Activated T-helper 17 cell treated with anti-CD3 and anti-CD28 coated beads, Interleukin-2, amount 50 U/mL, for 72 hours (primary cell): ENCODE measurements at regions not wholly inside any gene's neighbourhood (a gene's known extent, or its start where the extent isn't known, plus 50 kb on each side); places are given as distances from the start of the nearest gene placed in this dataset.

Source experiments
- ATAC-seq: fragments of 150-1000 bp; cut with Tn5 transposase; replicated peaks from 2 replicates; pipeline ENCODE4 v1.10.0; 2021; ENCODE audit warnings: mild to moderate bottlenecking, moderate library complexity
- H3K27ac Mint-ChIP-seq: one replicate; pipeline ENCODE4 v1.8.0; 2022; ENCODE audit warnings: mixed read lengths
- H3K27me3 Mint-ChIP-seq: one replicate; pipeline ENCODE4 v1.8.0; 2022; ENCODE audit warnings: mixed read lengths
- H3K36me3 Mint-ChIP-seq: one replicate; pipeline ENCODE4 v1.8.0; 2022; ENCODE audit warnings: low read depth, mild to moderate bottlenecking, mixed read lengths
- H3K4me1 Mint-ChIP-seq: one replicate; pipeline ENCODE4 v1.8.0; 2022; ENCODE audit warnings: mixed read lengths
- H3K4me3 Mint-ChIP-seq: one replicate; pipeline ENCODE4 v1.8.0; 2022; ENCODE audit warnings: mild to moderate bottlenecking, mixed read lengths
- H3K9me3 Mint-ChIP-seq: one replicate; pipeline ENCODE4 v1.8.0; 2022; ENCODE audit warnings: mixed read lengths

DNA sequence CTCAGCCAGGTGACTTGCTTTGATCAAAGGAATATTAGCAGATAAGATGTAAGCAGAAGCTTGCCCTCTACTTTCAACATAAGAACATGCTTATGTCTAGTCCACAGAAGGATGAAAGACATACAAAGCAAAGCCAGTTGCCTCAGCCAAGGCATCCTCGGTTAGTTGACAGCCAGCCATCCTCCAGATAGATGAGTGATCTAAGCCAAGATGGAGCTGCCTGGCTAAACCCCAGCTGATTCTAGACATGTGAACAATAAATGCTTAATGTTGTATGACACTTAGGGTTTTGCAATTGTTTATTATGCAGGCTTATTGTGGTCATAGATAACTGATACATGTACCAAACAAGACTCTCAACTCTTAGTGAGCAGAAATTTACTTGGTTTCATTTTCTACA, 157.6 kb upstream of the TMTC2 start:
- Mint-ChIP-seq H3K27me3 (peaks cover 4% of the 10 kb centered on the region), H3K4me1 (no peaks in the 10 kb centered on the region), H3K4me3 (no peak overlapping the region), H3K27ac (no peak overlapping the region), H3K9me3 (no peaks in the 10 kb centered on the region), H3K36me3 (no peaks in the 10 kb centered on the region)
- ATAC-seq: no peak

DNA sequence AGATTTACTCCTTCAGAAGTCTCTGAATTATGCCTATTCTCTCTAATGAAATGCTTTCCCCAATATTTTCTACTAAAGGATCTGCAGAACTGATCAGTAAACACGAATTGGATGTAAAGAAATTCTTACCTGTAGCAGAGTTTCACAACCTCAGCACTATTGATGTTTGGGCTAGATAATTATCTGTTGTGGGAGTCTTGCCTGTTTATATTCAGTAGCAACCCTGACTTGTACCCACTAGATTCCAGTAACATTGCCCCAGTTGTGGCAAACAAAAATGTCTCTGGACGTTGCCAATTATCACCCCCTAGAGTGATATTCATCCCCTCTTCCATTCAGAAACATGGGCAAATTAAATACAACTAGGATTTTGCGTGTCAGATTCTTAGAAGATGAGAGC, 156.8 kb upstream of the TMTC2 start:
- Mint-ChIP-seq H3K9me3 (no peaks in the 10 kb centered on the region), H3K4me3 (no peak overlapping the region), H3K4me1 (no peaks in the 10 kb centered on the region), H3K36me3 (no peaks in the 10 kb centered on the region), H3K27me3 (no peaks in the 10 kb centered on the region), H3K27ac (no peak overlapping the region)
- no peak for ATAC-seq

DNA sequence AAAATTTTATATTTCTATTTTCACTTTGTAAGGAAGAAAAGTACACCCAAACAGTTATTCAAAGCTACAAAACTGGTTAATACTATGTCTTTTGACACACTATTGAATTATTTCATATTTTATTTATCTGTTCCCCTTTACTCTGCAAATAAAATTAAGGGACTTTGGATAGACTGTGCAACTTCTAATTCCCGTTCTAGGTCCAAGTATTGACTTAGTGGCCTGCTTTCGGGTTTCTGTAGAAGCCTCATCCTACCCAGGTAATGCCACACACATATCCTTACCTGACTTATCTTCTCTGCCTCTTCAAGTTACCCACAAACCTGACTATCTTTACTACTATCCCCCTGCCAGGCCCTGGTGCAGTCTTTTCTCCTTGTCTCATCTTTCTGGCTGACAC, 156.3 kb upstream of the TMTC2 start:
- no peak overlapping the region for H3K27ac Mint-ChIP-seq
- H3K36me3 Mint-ChIP-seq: no peaks in the 10 kb centered on the region
- no peak overlapping the region for H3K4me3 Mint-ChIP-seq
- H3K4me1 Mint-ChIP-seq: no peaks in the 10 kb centered on the region
- no peak for ATAC-seq
- no peaks in the 10 kb centered on the region for H3K9me3 Mint-ChIP-seq
- H3K27me3 Mint-ChIP-seq: no peaks in the 10 kb centered on the region

GRCh38 chr12:82533341-82533740, 153.4 kb upstream of the TMTC2 start:
- Mint-ChIP-seq H3K4me1 (no peaks in the 10 kb centered on the region), H3K27ac (no peak overlapping the region), H3K27me3 (no peaks in the 10 kb centered on the region), H3K9me3 (no peaks in the 10 kb centered on the region), H3K36me3 (no peaks in the 10 kb centered on the region), H3K4me3 (no peak overlapping the region)
- no peak for ATAC-seq

- no peak for ATAC-seq
- Mint-ChIP-seq H3K4me3 (no peak overlapping the region), H3K9me3 (peaks cover 12% of the 10 kb centered on the region), H3K4me1 (no peaks in the 10 kb centered on the region), H3K27me3 (no peaks in the 10 kb centered on the region), H3K36me3 (no peaks in the 10 kb centered on the region), H3K27ac (no peak overlapping the region)
These were observed 149.3 kb upstream of the TMTC2 start for GRCh38 chr12:82537436-82537835.

DNA sequence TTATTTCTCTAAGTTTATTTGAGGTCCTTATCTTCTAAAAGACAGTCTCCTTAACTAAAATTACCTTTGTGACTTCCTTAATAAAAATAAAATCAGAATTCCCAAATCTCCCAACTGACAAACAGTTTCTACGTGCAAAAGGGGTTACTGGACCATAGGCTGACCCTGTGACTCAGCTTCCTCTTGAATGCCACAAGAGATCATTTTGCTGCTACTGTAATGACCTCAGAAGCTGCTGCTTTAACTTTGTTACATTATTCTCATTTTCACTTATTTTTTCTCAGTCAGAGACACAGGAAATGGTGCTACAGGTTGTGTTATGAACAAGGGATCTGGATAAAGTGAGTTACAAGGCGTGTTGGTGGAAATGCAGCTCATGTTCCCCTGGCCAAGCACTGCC, 132.2 kb upstream of the TMTC2 start:
- Mint-ChIP-seq H3K36me3 (no peaks in the 10 kb centered on the region), H3K27me3 (no peaks in the 10 kb centered on the region), H3K4me1 (no peaks in the 10 kb centered on the region), H3K9me3 (peaks cover 3% of the 10 kb centered on the region), H3K27ac (no peak overlapping the region), H3K4me3 (no peak overlapping the region)
- ATAC-seq: no peak

- Mint-ChIP-seq H3K4me3 (no peak overlapping the region), H3K9me3 (no peaks in the 10 kb centered on the region), H3K27me3 (no peaks in the 10 kb centered on the region), H3K4me1 (no peaks in the 10 kb centered on the region), H3K36me3 (no peaks in the 10 kb centered on the region), H3K27ac (no peak overlapping the region)
- ATAC-seq: no peak
These were observed 131.0 kb upstream of the TMTC2 start for GRCh38 chr12:82555699-82556098.

DNA sequence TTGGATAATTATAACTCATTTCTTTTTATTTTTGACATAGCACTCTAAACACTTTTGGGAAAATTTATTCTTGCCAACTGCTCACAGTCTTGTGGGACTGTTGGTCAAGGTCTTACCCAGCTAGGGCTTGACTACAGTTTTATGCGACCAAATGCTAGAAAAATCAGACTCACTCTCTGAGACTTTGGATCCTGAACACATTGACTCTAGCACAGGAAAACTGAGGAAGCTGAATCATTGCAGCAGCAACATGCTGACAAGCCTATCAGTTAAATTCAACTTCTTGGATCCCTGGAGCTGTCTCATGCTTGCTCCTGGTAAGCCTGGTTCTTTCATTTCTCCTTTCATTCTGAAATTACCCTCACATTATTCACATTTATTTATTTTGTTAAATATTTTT, 120.7 kb upstream of the TMTC2 start:
- Mint-ChIP-seq H3K36me3 (no peaks in the 10 kb centered on the region), H3K27ac (no peak overlapping the region), H3K9me3 (no peaks in the 10 kb centered on the region), H3K27me3 (peaks cover 4% of the 10 kb centered on the region), H3K4me3 (no peak overlapping the region), H3K4me1 (no peaks in the 10 kb centered on the region)
- no peak for ATAC-seq

DNA sequence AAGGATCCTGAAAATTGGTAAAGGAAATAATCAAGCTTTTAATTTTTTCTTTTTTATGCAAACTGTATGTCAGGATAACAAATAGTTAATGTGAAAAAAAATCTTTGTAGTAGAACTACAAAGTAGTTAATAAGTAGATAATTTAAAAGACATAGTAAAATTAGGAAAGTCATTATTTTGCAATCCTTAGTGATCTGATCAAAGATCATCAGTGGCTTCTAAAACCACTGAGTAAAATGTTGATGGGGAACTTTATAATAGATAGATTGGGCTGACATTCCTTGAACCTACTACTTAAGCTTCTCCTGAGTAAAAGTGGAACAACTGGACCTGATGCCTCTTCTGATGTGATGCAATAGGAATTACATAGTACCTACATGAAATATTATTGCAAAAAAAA, 119.0 kb upstream of the TMTC2 start:
- H3K27me3 Mint-ChIP-seq: peaks cover 4% of the 10 kb centered on the region
- no peak for ATAC-seq
- no peaks in the 10 kb centered on the region for H3K4me1 Mint-ChIP-seq
- no peaks in the 10 kb centered on the region for H3K9me3 Mint-ChIP-seq
- H3K4me3 Mint-ChIP-seq: no peak overlapping the region
- no peak overlapping the region for H3K27ac Mint-ChIP-seq
- no peaks in the 10 kb centered on the region for H3K36me3 Mint-ChIP-seq

- Mint-ChIP-seq H3K36me3 (no peaks in the 10 kb centered on the region), H3K9me3 (no peaks in the 10 kb centered on the region), H3K4me1 (no peaks in the 10 kb centered on the region), H3K27ac (no peak overlapping the region), H3K4me3 (no peak overlapping the region), H3K27me3 (no peaks in the 10 kb centered on the region)
- ATAC-seq: no peak
These were observed 112.5 kb upstream of the TMTC2 start for GRCh38 chr12:82574191-82574590.

- Mint-ChIP-seq H3K4me3 (no peak overlapping the region), H3K27me3 (no peaks in the 10 kb centered on the region), H3K27ac (no peak overlapping the region), H3K4me1 (no peaks in the 10 kb centered on the region), H3K36me3 (no peaks in the 10 kb centered on the region), H3K9me3 (no peaks in the 10 kb centered on the region)
- no peak for ATAC-seq
These were observed 108.0 kb upstream of the TMTC2 start for GRCh38 chr12:82578725-82579124.

GRCh38 chr12:82583756-82584155, 103.0 kb upstream of the TMTC2 start:
- Mint-ChIP-seq H3K9me3 (peaks cover 18% of the 10 kb centered on the region), H3K36me3 (no peaks in the 10 kb centered on the region), H3K27me3 (no peaks in the 10 kb centered on the region), H3K4me1 (no peaks in the 10 kb centered on the region), H3K27ac (no peak overlapping the region), H3K4me3 (no peak overlapping the region)
- no peak for ATAC-seq

GRCh38 chr12:82593143-82593542, 93.6 kb upstream of the TMTC2 start:
- Mint-ChIP-seq H3K9me3 (peaks cover 9% of the 10 kb centered on the region), H3K27me3 (no peaks in the 10 kb centered on the region), H3K4me1 (no peaks in the 10 kb centered on the region), H3K36me3 (no peaks in the 10 kb centered on the region), H3K27ac (no peak overlapping the region), H3K4me3 (no peak overlapping the region)
- peak; percentile 48 for ATAC-seq

GRCh38 chr12:82593901-82594396, 92.8 kb upstream of the TMTC2 start:
- H3K4me3 Mint-ChIP-seq: no peak overlapping the region
- no peak for ATAC-seq

GRCh38 chr12:82595941-82596340, 90.8 kb upstream of the TMTC2 start:
- Mint-ChIP-seq H3K4me3 (no peak overlapping the region), H3K36me3 (no peaks in the 10 kb centered on the region), H3K9me3 (peaks cover 4% of the 10 kb centered on the region), H3K27ac (no peak overlapping the region), H3K27me3 (no peaks in the 10 kb centered on the region), H3K4me1 (no peaks in the 10 kb centered on the region)
- ATAC-seq: no peak

More at GRCh38 chr12:82593901-82594396, 92.8 kb upstream of the TMTC2 start:
- Mint-ChIP-seq H3K27ac (no peak overlapping the region), H3K27me3 (no peaks in the 10 kb centered on the region), H3K4me1 (no peaks in the 10 kb centered on the region), H3K9me3 (peaks cover 4% of the 10 kb centered on the region), H3K36me3 (no peaks in the 10 kb centered on the region)

GRCh38 chr12:82596483-82596882, 90.2 kb upstream of the TMTC2 start:
- Mint-ChIP-seq H3K4me3 (no peak overlapping the region), H3K9me3 (peaks cover 4% of the 10 kb centered on the region), H3K27me3 (no peaks in the 10 kb centered on the region), H3K4me1 (no peaks in the 10 kb centered on the region), H3K27ac (no peak overlapping the region), H3K36me3 (no peaks in the 10 kb centered on the region)
- no peak for ATAC-seq
